ENCODE measurements at regions not wholly inside any gene's neighbourhood (a gene's known extent, or its start where the extent isn't known, plus 50 kb on each side); places are given as distances from the start of the nearest gene placed in this dataset.

DNA sequence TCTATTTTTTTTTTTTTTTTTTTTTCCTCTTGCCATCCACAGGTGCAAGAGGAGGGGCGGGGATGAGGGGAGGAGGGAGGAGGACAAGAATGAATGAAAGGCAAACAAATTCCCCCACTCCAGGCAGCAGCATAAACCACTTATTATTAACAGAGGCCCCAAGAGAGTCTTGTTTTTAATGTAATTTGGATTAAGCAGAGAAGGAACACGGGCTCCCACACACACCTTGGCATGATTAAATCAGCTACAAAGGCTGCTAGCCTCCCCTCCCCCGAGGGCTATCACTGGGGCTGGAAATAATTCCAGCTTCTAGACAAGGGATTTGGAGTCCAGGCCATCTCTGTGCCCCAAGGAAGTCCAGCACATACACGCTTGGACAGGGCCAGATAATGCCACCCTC is 93.4 kb upstream of the DRD2 start:
- Histone ChIP-seq H3K9me3 (ENCODE audit: control insufficient read depth, insufficient read depth, low read length) (no peaks in the 10 kb centered on the region), H4K5ac (ENCODE audit: low read depth, low read length) (no peak overlapping the region), H3K14ac (replicated peaks; ENCODE audit: low read depth, low read length) (no peak overlapping the region), H2AK9ac (replicated peaks; ENCODE audit: low read depth, low read length, poor library complexity) (no peak overlapping the region), H2BK120ac (ENCODE audit: low read depth, low read length) (no peak overlapping the region), H3K79me1 (ENCODE audit: low read depth in 1 of 2, low read length in 2 of 2) (no peaks in the 10 kb centered on the region), H2BK20ac (ENCODE audit: low read depth, low read length) (no peak overlapping the region), H3K27me3 (ENCODE audit: control insufficient read depth, insufficient read depth, low read length) (peaks cover 8% of the 10 kb centered on the region), H2BK15ac (ENCODE audit: low read depth, low read length) (no peak overlapping the region), H3K56ac (ENCODE audit: extremely low read depth, insufficient read depth, low read length) (no peak overlapping the region), H3K9ac (ENCODE audit: low read depth, low read length) (no peak overlapping the region), H4K91ac (ENCODE audit: insufficient read depth, low read depth, low read length) (no peak overlapping the region), H4K20me1 (ENCODE audit: insufficient read depth, low read length) (no peaks in the 10 kb centered on the region), H2AFZ (replicated peaks; ENCODE audit: low read length, poor library complexity) (no peak overlapping the region), H3K27ac (ENCODE audit: insufficient read depth, low read length) (no peak overlapping the region), H3K4me2 (ENCODE audit: low read depth, low read length) (no peak overlapping the region), H3K23ac (ENCODE audit: low read depth, low read length) (no peak overlapping the region), H2AK5ac (ENCODE audit: low read depth, low read length) (no peak overlapping the region), H3K4me1 (ENCODE audit: control insufficient read depth, insufficient read depth, low read length) (no peaks in the 10 kb centered on the region; the same call in 1 of the 2 replicates), H4K8ac (ENCODE audit: low read depth in 2 of 2, low read length in 2 of 2) (no peak overlapping the region), H3K36me3 (ENCODE audit: control insufficient read depth, insufficient read depth, low read length) (no peaks in the 10 kb centered on the region), H3K4me3 (ENCODE audit: insufficient read depth, low read depth, low read length) (no peak overlapping the region), H2BK5ac (ENCODE audit: low read depth, low read length, poor library complexity, severe bottlenecking) (no peak overlapping the region), H3K9me1 (ENCODE audit: insufficient read depth, low read length) (no peaks in the 10 kb centered on the region), H3K4ac (ENCODE audit: low read depth, low read length) (no peak overlapping the region), H3K18ac (ENCODE audit: low read depth, low read length) (no peak overlapping the region)
- in situ Hi-C loops (cut with MboI; ENCODE audit: low sequenced_read_pairs): no loop called here
- DNase-seq: no peak
- POLR2A ChIA-PET (ENCODE audit: unreplicated experiment): interaction anchor here (0.8 kb wide), 1 partner anchor 15 kb away, joined by 3 read pairs; no protein-coding TSS in a partner anchor
- dilution Hi-C loops (cut with HindIII; ENCODE audit: low sequenced_read_pairs, unreplicated experiment): no loop called here
- CTCF ChIA-PET: interaction anchor here (1.3 to 2.0 kb wide), 2 partner anchors 10 to 36 kb away, joined by 3 to 4 read pairs; no protein-coding TSS in a partner anchor
- ATAC-seq (ENCODE audit: low read depth): no peak
- intact Hi-C loops (cut with micrococcal nuclease): no loop called here
- 67% methylated on average over 1 of the region's 4 CpGs; no CpG with 5 or more reads in 1 of the 2 experiments for WGBS, 2 experiments (ENCODE audit: extremely low coverage in 2 of 2, insufficient read length in 1 of 2)
- BruUV-seq (replicated peaks): no TSS peak
- TF ChIP-seq SMC3 (IDR thresholded peaks at IDR 0.05; ENCODE audit: low read depth, low read length) (no peak), MXI1 (IDR thresholded peaks at IDR 0.05; ENCODE audit: borderline replicate concordance, low read depth, low read length) (no peak), MAZ (IDR thresholded peaks at IDR 0.05; ENCODE audit: borderline replicate concordance, low read depth, low read length) (no peak), RCOR1 (IDR thresholded peaks at IDR 0.05; ENCODE audit: insufficient replicate concordance, low read length) (no peak), CEBPB (IDR thresholded peaks at IDR 0.05; ENCODE audit: low read depth, low read length) (no peak), RFX5 (IDR thresholded peaks at IDR 0.05; ENCODE audit: low read depth, low read length) (no peak), RAD21 (IDR thresholded peaks at IDR 0.05; ENCODE audit: low read length) (no peak), POLR2A (IDR thresholded peaks at IDR 0.05; ENCODE audit: low read depth, low read length) (no peak), BHLHE40 (IDR thresholded peaks at IDR 0.05; ENCODE audit: low read depth, low read length) (no peak), CHD1 (IDR thresholded peaks at IDR 0.05; ENCODE audit: low read depth, low read length) (no peak), MAFK (IDR thresholded peaks at IDR 0.05; ENCODE audit: low read depth, low read length) (no peak), NFE2L2 (IDR thresholded peaks at IDR 0.05; ENCODE audit: low read depth, low read length) (no peak), FOS (IDR thresholded peaks at IDR 0.05; ENCODE audit: low read depth, low read length) (no peak)
- TF ChIP-seq, protein P1, sequence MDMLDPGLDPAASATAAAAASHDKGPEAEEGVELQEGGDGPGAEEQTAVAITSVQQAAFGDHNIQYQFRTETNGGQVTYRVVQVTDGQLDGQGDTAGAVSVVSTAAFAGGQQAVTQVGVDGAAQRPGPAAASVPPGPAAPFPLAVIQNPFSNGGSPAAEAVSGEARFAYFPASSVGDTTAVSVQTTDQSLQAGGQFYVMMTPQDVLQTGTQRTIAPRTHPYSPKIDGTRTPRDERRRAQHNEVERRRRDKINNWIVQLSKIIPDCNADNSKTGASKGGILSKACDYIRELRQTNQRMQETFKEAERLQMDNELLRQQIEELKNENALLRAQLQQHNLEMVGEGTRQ (IDR thresholded peaks at IDR 0.05; ENCODE audit: low read depth, low read length): no peak
- TF ChIP-seq, protein P2, sequence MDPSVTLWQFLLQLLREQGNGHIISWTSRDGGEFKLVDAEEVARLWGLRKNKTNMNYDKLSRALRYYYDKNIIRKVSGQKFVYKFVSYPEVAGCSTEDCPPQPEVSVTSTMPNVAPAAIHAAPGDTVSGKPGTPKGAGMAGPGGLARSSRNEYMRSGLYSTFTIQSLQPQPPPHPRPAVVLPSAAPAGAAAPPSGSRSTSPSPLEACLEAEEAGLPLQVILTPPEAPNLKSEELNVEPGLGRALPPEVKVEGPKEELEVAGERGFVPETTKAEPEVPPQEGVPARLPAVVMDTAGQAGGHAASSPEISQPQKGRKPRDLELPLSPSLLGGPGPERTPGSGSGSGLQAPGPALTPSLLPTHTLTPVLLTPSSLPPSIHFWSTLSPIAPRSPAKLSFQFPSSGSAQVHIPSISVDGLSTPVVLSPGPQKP (IDR thresholded peaks at IDR 0.05; ENCODE audit: borderline replicate concordance, low read depth, low read length): no peak
- TF ChIP-seq, protein P3, sequence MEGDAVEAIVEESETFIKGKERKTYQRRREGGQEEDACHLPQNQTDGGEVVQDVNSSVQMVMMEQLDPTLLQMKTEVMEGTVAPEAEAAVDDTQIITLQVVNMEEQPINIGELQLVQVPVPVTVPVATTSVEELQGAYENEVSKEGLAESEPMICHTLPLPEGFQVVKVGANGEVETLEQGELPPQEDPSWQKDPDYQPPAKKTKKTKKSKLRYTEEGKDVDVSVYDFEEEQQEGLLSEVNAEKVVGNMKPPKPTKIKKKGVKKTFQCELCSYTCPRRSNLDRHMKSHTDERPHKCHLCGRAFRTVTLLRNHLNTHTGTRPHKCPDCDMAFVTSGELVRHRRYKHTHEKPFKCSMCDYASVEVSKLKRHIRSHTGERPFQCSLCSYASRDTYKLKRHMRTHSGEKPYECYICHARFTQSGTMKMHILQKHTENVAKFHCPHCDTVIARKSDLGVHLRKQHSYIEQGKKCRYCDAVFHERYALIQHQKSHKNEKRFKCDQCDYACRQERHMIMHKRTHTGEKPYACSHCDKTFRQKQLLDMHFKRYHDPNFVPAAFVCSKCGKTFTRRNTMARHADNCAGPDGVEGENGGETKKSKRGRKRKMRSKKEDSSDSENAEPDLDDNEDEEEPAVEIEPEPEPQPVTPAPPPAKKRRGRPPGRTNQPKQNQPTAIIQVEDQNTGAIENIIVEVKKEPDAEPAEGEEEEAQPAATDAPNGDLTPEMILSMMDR (conservative IDR thresholded peaks at IDR 0.05; ENCODE audit: low read depth, low read length): no peak

Data from IMR-90 (cell line).